AG10803 (cell line): ENCODE measurements at regions not wholly inside any gene's neighbourhood (a gene's known extent, or its start where the extent isn't known, plus 50 kb on each side); places are given as distances from the start of the nearest gene placed in this dataset.

Experiments used
- DNase-seq: peaks from one replicate; pipeline ENCODE4 v3.0.0; 2010; ENCODE audit warnings: low read depth
- H3K4me3 ChIP-seq: 2 replicates; pipeline ENCODE4 v1.5.1; 2011; ENCODE audit warnings: mild to moderate bottlenecking, low read length, control low read depth
- TF ChIP-seq, protein P1 (sequence below): conservative IDR thresholded peaks from 2 replicates; pipeline ENCODE4 v1.5.1; 2011; ENCODE audit warnings: mild to moderate bottlenecking, low read length, control low read depth, inconsistent platforms

DNA sequence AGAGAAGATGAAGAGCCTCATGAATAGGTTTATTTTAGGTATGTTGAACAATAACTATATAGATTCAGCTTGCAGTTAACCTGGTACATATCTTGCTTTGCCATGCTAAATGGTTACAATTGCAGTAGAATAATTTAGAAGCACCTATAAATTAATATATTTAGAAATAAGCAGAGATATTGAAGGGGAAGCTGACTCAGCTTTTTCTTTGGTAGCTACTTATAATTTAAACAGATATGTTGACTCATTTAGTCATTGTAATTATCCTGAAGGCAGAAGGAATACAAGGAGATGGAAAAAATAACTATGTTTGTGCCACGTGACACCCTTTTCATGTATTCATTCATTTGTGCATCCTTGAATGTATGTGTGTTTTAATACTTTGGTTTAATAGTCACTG lies 755.5 kb downstream of the SUCLG1 start:
- H3K4me3 ChIP-seq, result no peak overlapping the region
- TF ChIP-seq, protein P1, sequence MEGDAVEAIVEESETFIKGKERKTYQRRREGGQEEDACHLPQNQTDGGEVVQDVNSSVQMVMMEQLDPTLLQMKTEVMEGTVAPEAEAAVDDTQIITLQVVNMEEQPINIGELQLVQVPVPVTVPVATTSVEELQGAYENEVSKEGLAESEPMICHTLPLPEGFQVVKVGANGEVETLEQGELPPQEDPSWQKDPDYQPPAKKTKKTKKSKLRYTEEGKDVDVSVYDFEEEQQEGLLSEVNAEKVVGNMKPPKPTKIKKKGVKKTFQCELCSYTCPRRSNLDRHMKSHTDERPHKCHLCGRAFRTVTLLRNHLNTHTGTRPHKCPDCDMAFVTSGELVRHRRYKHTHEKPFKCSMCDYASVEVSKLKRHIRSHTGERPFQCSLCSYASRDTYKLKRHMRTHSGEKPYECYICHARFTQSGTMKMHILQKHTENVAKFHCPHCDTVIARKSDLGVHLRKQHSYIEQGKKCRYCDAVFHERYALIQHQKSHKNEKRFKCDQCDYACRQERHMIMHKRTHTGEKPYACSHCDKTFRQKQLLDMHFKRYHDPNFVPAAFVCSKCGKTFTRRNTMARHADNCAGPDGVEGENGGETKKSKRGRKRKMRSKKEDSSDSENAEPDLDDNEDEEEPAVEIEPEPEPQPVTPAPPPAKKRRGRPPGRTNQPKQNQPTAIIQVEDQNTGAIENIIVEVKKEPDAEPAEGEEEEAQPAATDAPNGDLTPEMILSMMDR, result no peak
- no peak for DNase-seq

DNA sequence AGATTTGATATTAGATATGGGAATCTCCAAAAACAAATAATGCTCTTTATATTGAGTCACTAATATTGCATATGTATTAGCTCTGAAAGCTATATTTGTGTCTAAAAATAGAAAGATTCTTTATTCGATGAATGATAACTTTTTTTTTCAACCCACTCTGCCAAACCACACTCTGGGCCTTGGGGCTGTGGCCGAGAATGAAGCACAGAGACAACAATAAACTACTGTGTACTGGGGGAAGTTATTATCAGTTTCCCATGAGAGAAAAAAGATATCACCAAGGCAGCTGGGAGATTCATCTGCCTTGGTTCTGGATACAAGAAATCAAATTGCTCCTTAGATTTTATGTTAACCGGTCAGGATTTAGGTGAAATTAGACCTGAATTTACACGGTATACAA lies 762.2 kb downstream of the SUCLG1 start:
- no peak overlapping the region for H3K4me3 ChIP-seq
- TF ChIP-seq, protein P1, result no peak
- DNase-seq, result no peak

DNA sequence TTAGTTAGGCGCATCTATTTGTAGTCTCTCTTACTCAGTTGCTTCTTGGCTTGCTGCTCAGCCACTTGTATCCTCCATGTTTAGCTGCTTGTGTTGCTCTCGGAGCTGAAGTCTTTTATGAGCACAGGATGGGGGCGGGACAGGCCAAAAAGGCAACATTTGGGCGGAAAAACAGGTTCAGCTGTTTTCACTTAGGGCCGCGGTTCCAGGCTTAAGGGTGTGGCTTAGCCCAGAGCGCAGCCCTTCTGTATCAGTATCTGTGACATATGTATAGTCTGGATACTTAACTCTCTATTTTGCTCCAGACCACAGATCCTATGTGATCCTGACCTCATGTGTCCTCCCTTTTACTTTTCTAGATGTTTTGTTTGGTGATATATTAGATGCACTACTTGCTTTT lies 763.5 kb downstream of the SUCLG1 start:
- TF ChIP-seq, protein P1, result no peak
- DNase-seq, result no peak
- H3K4me3 ChIP-seq, result no peak overlapping the region

DNA sequence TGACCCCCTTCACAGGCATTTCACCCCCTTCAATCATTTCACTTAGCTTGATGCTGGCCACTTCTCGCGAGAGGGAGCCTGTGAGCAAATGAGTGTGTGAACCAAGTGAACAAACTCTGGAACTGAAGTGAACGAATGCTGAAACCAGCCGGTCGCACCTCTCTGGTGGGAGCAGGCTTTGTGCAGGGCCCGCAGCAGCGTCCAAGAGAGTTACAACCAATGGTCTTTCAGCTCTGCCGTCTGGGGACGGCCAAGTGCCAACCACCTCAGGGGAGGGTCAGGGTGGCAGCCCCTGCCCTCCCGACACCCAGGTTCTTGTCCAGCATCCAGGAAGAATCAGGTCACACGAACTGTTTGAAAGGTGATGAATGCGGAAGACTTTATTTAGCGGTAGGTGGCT lies 764.0 kb downstream of the SUCLG1 start:
- DNase-seq, result no peak
- TF ChIP-seq, protein P1, result no peak
- no peak overlapping the region for H3K4me3 ChIP-seq

DNA sequence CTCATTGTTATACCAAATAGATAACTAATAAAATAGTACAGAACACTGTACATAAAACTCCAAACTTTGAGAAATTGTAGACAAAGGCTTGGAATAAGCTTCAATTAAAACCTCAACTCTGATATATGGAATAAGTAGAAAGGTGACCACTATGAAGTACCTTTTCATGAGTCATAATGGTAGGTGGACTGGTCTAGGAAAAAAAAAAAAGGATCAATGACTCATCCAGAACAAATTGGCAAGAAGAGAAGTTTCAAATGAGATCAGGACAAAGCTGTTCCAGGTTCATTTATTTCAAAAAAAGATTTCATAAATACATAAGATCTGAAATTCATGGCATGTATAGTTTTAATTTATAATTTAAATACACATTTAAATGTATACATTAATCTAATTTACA lies 769.7 kb downstream of the SUCLG1 start:
- TF ChIP-seq, protein P1, result no peak
- H3K4me3 ChIP-seq, result no peak overlapping the region
- no peak for DNase-seq

DNA sequence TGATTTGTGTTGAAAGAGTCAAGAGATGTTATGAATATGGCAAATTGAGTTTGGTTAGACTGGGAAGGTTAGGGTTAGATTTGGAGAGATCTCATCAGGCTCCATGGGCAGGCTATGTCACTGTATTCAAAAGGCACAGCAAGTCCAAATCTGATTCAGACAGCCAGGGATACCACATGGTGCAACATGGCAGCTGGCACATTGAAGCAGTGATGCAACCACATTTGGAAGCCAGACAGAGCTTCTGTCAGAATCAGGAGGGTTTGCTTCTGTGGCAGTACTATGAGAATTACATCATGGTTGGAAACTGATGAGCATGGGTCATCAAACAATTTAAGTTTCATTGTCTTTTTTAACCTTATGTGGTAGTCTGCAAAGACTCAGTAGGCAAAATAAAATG lies 772.2 kb downstream of the SUCLG1 start:
- H3K4me3 ChIP-seq, result no peak overlapping the region
- peak; percentile 43 for DNase-seq
- TF ChIP-seq, protein P1, result no peak

DNA sequence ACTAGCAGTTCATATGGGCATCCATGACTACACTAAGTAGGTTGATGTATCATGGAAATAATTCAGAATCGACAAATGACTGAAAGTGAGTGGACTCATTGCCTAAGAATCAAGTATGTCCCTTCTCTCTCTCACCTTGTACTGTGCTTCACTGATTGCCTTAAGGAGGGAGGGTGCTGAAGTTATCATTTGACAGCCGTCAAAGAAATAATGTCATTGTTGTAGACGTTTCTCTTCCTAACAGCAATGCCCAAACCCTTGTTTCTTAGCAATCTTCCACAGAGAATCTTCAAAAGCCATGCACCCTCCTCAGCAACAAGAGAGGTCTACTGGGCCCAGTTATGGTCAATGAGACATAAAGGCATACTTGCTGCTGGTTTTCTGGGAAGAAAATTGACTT lies 785.0 kb downstream of the SUCLG1 start:
- no peak overlapping the region for H3K4me3 ChIP-seq
- DNase-seq, result no peak
- TF ChIP-seq, protein P1, result no peak
